H1 (cell line): ENCODE measurements at regions not wholly inside any gene's neighbourhood (a gene's known extent, or its start where the extent isn't known, plus 50 kb on each side); places are given as distances from the start of the nearest gene placed in this dataset. TPM values are rescaled to one million over a fixed set of nuclear protein-coding genes. Genes with fewer than 3 reads are reported as not detected.
"Not testable (repeated sequence)": the region's sequence is repeated elsewhere in the genome, so short reads cannot be mapped to it uniquely, and the experiment has no call there.

ENCODE experiments used
- CTCF ChIA-PET: fragments of 300-600 bp; sonication (Branson Sonifier 250); formaldehyde crosslinking; loops from one replicate; lab custom pipeline; 2021; ENCODE audit not compliant: partially characterized antibody; lab: Charles Lee
- POLR2A ChIA-PET: fragments of 300-600 bp; sonication (Branson Sonifier 250); formaldehyde crosslinking; loops from one replicate; lab custom pipeline; 2021; ENCODE audit warnings: inconsistent platforms; ENCODE audit not compliant: partially characterized antibody; lab: Charles Lee
- DNase-seq, 2 experiments: peaks; one replicate each; pipeline versions ENCODE4 v3.0.0 to v3.0.0-alpha.2; 2010 to 2022; ENCODE audit warnings: low spot score in 2 of 2, low read depth in 1 of 2, mixed read lengths in 1 of 2
- FAIRE-seq: peaks from 2 replicates; lab custom pipeline; 2011; peaks lifted over from hg19 to GRCh38; lab: Jason Lieb, UNC
- H2AFZ ChIP-seq: 2 replicates; pipeline ENCODE4 v1.8.1; 2012; ENCODE audit warnings: low read length, inconsistent platforms
- H2AK5ac ChIP-seq: 2 replicates; pipeline ENCODE4 v1.6.1; 2013; ENCODE audit warnings: low read depth, low read length
- H2BK120ac ChIP-seq: replicated peaks from 2 replicates; pipeline ENCODE3; 2013; ENCODE audit warnings: low read depth, low read length, inconsistent platforms
- H2BK12ac ChIP-seq: 2 replicates; pipeline ENCODE4 v1.6.1; 2013; ENCODE audit warnings: low read depth, low read length
- H2BK15ac ChIP-seq: 2 replicates; pipeline ENCODE4 v1.6.1; 2013; ENCODE audit warnings: low read length
- H2BK20ac ChIP-seq: 2 replicates; pipeline ENCODE4 v1.6.1; 2013; ENCODE audit warnings: low read length
- H2BK5ac ChIP-seq: 2 replicates; pipeline ENCODE4 v1.6.1; 2013; ENCODE audit warnings: low read depth, low read length
- H3K14ac ChIP-seq: 2 replicates; pipeline ENCODE4 v1.6.1; 2013; ENCODE audit warnings: inconsistent platforms; ENCODE audit not compliant: insufficient read length
- H3K18ac ChIP-seq: 2 replicates; pipeline ENCODE4 v1.6.1; 2013; ENCODE audit warnings: low read length; ENCODE audit errors: extremely low read depth
- H3K23ac ChIP-seq: 2 replicates; pipeline ENCODE4 v1.6.1; 2013; ENCODE audit warnings: inconsistent platforms; ENCODE audit not compliant: insufficient read length
- H3K23me2 ChIP-seq: 2 replicates; pipeline ENCODE4 v1.6.1; 2013; ENCODE audit warnings: low read depth, low read length
- H3K27ac ChIP-seq: 2 replicates; pipeline ENCODE4 v1.6.1; 2011; ENCODE audit warnings: low read depth, low read length, inconsistent platforms
- H3K27me3 ChIP-seq, 4 experiments: replicated peaks in 1 of 4; 1 replicate in 1 of 4; 2 replicates in 3 of 4; pipeline versions ENCODE4 v1.6.1 to v1.8.1; 2011 to 2013; ENCODE audit warnings: low read length in 3 of 4, mild to moderate bottlenecking in 3 of 4, inconsistent platforms in 2 of 4, mixed read lengths in 2 of 4, moderate library complexity in 1 of 4; ENCODE audit not compliant: control insufficient read depth in 3 of 4, insufficient read depth in 3 of 4; ENCODE audit errors: extremely low read depth in 1 of 4
- H3K36me3 ChIP-seq, 4 experiments: 2 replicates each; pipeline versions ENCODE4 v1.6.1 to v1.8.1; 2011 to 2013; ENCODE audit warnings: mild to moderate bottlenecking in 4 of 4, low read length in 3 of 4, moderate library complexity in 2 of 4, control low read depth in 1 of 4, inconsistent platforms in 1 of 4; ENCODE audit not compliant: insufficient read depth in 4 of 4, control insufficient read depth in 2 of 4
- H3K4ac ChIP-seq: replicated peaks from 2 replicates; pipeline ENCODE3; 2013; ENCODE audit warnings: low read length, low read depth, mixed read lengths, inconsistent platforms; ENCODE audit not compliant: insufficient read length
- H3K4me1 ChIP-seq, 4 experiments: replicated peaks in 1 of 4; 1 replicate in 1 of 4; 2 replicates in 3 of 4; pipeline versions ENCODE4 v1.6.1 to v1.8.1; 2011 to 2013; ENCODE audit warnings: low read length in 3 of 4, inconsistent platforms in 2 of 4, mixed read lengths in 1 of 4; ENCODE audit not compliant: insufficient read depth in 4 of 4, control insufficient read depth in 3 of 4
- H3K4me2 ChIP-seq, 2 experiments: 2 replicates each; pipeline versions ENCODE4 v1.6.1 to v1.8.1; 2011 to 2013; ENCODE audit warnings: low read depth in 2 of 2, low read length in 2 of 2, control low read depth in 1 of 2, inconsistent platforms in 1 of 2, mild to moderate bottlenecking in 1 of 2; ENCODE audit not compliant: insufficient read depth in 1 of 2
- H3K4me3 ChIP-seq, 4 experiments: fragments of 200-600, 300-600 bp in 1 of 4; sonication (generic), shearing (Covaris generic), sonication (Bioruptor Twin) in 1 of 4; 2 replicates each; pipeline versions ENCODE4 v1.5.1 to v1.8.1; 2011 to 2016; ENCODE audit warnings: low read length in 4 of 4, low read depth in 3 of 4, control low read depth in 2 of 4, inconsistent platforms in 2 of 4, mild to moderate bottlenecking in 2 of 4, mixed read lengths in 1 of 4, moderate library complexity in 1 of 4; ENCODE audit not compliant: insufficient read depth in 2 of 4; ENCODE audit errors: extremely low read depth in 1 of 4
- H3K56ac ChIP-seq: replicated peaks from 2 replicates; pipeline ENCODE3; 2013; ENCODE audit warnings: low read depth, mild to moderate bottlenecking, mixed read lengths, low read length, inconsistent platforms; ENCODE audit not compliant: insufficient read length
- H3K79me1 ChIP-seq: 2 replicates; pipeline ENCODE4 v1.6.1; 2013; ENCODE audit warnings: low read depth, low read length, control low read depth
- H3K79me2 ChIP-seq, 2 experiments: 2 replicates each; pipeline versions ENCODE4 v1.6.1 to v1.8.1; 2012 to 2013; ENCODE audit warnings: low read length in 2 of 2, mild to moderate bottlenecking in 2 of 2, inconsistent platforms in 1 of 2; ENCODE audit not compliant: insufficient read depth in 2 of 2, control insufficient read depth in 1 of 2
- H3K9ac ChIP-seq, 4 experiments: replicated peaks in 1 of 4; 1 replicate in 1 of 4; 2 replicates in 3 of 4; pipeline versions ENCODE4 v1.6.1 to v1.8.1; 2011 to 2013; ENCODE audit warnings: low read depth in 3 of 4, low read length in 3 of 4, control low read depth in 2 of 4, mild to moderate bottlenecking in 2 of 4, moderate library complexity in 2 of 4, inconsistent platforms in 1 of 4; ENCODE audit errors: extremely low read depth in 1 of 4
- H3K9me3 ChIP-seq, 2 experiments: 2 replicates each; pipeline versions ENCODE4 v1.6.1 to v1.8.1; 2012 to 2013; ENCODE audit warnings: mild to moderate bottlenecking in 2 of 2, moderate library complexity in 2 of 2, control low read depth in 1 of 2, inconsistent platforms in 1 of 2, low read depth in 1 of 2, low read length in 1 of 2, mixed read lengths in 1 of 2; ENCODE audit not compliant: insufficient read depth in 2 of 2
- H4K20me1 ChIP-seq, 2 experiments: replicated peaks in 1 of 2; 2 replicates each; pipeline versions ENCODE3 to v1.8.1; 2011 to 2013; ENCODE audit warnings: inconsistent platforms in 2 of 2, low read length in 2 of 2, mild to moderate bottlenecking in 1 of 2; ENCODE audit not compliant: insufficient read depth in 2 of 2, control insufficient read depth in 1 of 2
- H4K5ac ChIP-seq: 2 replicates; pipeline ENCODE4 v1.6.1; 2013; ENCODE audit warnings: low read length, low read depth, mixed read lengths, inconsistent platforms; ENCODE audit not compliant: insufficient read length
- H4K8ac ChIP-seq: 2 replicates; pipeline ENCODE4 v1.8.0; 2013; ENCODE audit warnings: mild to moderate bottlenecking, moderate library complexity, low read length, inconsistent platforms; ENCODE audit not compliant: insufficient read depth; ENCODE audit errors: extremely low read depth
- H4K91ac ChIP-seq: replicated peaks from 2 replicates; pipeline ENCODE3; 2013; ENCODE audit warnings: low read length, mixed read lengths, inconsistent platforms; ENCODE audit not compliant: insufficient read length
- WGBS, 2 experiments: shearing (Covaris generic) in 1 of 2; methylation state at CpG; one replicate each; pipeline versions ENCODE4 v1.1.6 to v1.1.7; 2013 to 2015; ENCODE audit warnings: low lambda C conversion rate in 2 of 2, mixed read lengths in 2 of 2, inconsistent platforms in 1 of 2, low coverage in 1 of 2, missing lambda C conversion rate in 1 of 2; ENCODE audit not compliant: insufficient replicate concordance in 2 of 2, insufficient coverage in 1 of 2, insufficient read length in 1 of 2; ENCODE audit errors: extremely low coverage in 1 of 2, missing lambda C conversion rate in 1 of 2; 5-methylcytosine and 5-hydroxymethylcytosine counted together
- small RNA-seq: library from polyadenylated mRNA; stranded (forward); fragments of <200 nt; extraction: miRNeasy Mini kit (QIAGEN cat#:217004); gene quantifications from one replicate; pipeline ENCODE3, GENCODE V24; 2013; ENCODE audit not compliant: insufficient read depth

DNA sequence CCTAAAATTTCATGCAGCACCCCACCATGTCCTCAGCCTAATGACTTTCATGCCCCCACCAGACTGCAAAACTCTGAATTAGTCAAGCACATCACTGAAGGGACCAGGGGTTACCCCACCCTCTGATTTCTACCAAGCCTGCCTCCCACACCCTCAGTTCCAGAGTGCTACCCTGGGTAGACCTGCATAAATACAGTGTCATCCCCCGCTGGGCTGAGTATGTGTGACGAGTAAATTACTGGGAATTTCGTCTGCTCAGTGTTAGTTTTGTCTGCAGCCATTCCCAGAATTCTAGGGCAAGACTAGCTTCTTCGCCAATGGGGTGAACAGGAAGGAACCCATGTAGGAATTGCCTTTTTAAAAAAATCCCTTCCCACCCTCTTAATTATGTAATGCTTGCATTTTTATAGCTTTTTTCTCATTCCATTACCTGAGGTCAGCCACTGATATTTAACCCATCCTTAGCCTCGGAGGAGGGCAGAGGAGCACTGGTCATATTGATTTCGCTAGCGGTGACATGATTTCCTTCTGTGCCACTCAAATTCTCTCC lies 837.5 kb upstream of the DEFB115 start:
- H3K9me3 ChIP-seq: peaks cover 38 to 57% of the 10 kb centered on the region in 2 experiments; a peak in 3 of 4 replicates
- H3K79me2 ChIP-seq, H2BK20ac ChIP-seq, H4K91ac ChIP-seq, POLR2A ChIA-PET, H2BK120ac ChIP-seq, H3K14ac ChIP-seq, H2BK12ac ChIP-seq, H3K23me2 ChIP-seq, H4K5ac ChIP-seq, H3K4me1 ChIP-seq, FAIRE-seq, H2AFZ ChIP-seq, H3K79me1 ChIP-seq, H3K4ac ChIP-seq, H3K18ac ChIP-seq, DNase-seq, H2BK15ac ChIP-seq, H2AK5ac ChIP-seq, CTCF ChIA-PET, H3K9ac ChIP-seq, H4K8ac ChIP-seq, H3K4me2 ChIP-seq, H2BK5ac ChIP-seq, H3K4me3 ChIP-seq, H3K36me3 ChIP-seq, H3K27me3 ChIP-seq, H3K56ac ChIP-seq, H4K20me1 ChIP-seq, H3K27ac ChIP-seq, H3K23ac ChIP-seq: not testable (repeated sequence)
- WGBS, 2 experiments: 72% methylated on average over 7 of the region's 7 CpGs; no CpG with 5 or more reads in 1 of the 2 experiments

Small RNA genes in the stretch of these regions (small RNA-seq; reads per million reads assigned to genes)
- not detected for gene CFTRP3
- gene MLLT10P1: not detected
- gene RF00019: not detected
